ENCODE measurements at regions not wholly inside any gene's neighbourhood (a gene's known extent, or its start where the extent isn't known, plus 50 kb on each side); places are given as distances from the start of the nearest gene placed in this dataset.

DNA sequence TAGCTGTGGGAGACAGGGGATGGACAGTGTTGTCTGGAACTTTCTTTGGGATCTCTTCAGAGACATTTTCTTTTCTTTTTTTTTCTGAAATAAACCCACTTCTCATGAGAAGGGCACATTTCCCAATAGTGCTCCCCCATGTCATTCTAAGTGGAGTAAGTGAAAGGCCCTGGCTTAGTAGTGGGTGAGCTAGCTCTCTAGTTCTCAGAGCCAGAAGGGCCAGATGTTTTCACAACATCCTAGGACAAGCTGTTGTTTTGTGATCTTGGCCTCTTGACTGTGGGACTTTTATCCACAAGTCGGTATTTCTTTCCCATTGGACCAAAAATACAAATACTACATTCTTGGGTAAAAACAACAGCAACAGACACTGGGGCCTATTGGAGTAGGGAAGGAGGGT is 607.7 kb upstream of the TENM4 start:
- Histone ChIP-seq H3K4me3 (no peak overlapping the region), H3K4me1 (no peaks in the 10 kb centered on the region), H3K27me3 (no peaks in the 10 kb centered on the region), H3K9me3 (no peaks in the 10 kb centered on the region), H3K27ac (no peak overlapping the region), H3K36me3 (no peaks in the 10 kb centered on the region)
- intact Hi-C loops (cut with DNase I) = no loop called here
- no peak for TF ChIP-seq CTCF (IDR thresholded peaks at IDR 0.05)
- no peak for TF ChIP-seq POLR2A (IDR thresholded peaks at IDR 0.05)
- 69 to 83% (median 76%) methylated on average over 1 of the region's 1 CpG for WGBS, 4 donors
- no peak for DNase-seq
- ATAC-seq = no peak

- TF ChIP-seq POLR2A (IDR thresholded peaks at IDR 0.05) (no peak), CTCF (IDR thresholded peaks at IDR 0.05) (no peak)
- Histone ChIP-seq H3K4me3 (no peak overlapping the region), H3K27me3 (no peaks in the 10 kb centered on the region), H3K36me3 (no peaks in the 10 kb centered on the region), H3K9me3 (no peaks in the 10 kb centered on the region), H3K27ac (no peak overlapping the region), H3K4me1 (no peaks in the 10 kb centered on the region)
- 61 to 73% (median 68%) methylated on average over 7 of the region's 7 CpGs for WGBS, 4 donors
- ATAC-seq (no peak), DNase-seq (no peak)
- intact Hi-C loops (cut with DNase I) = no loop called here
Observed at GRCh38 chr11:80041136-80042000, 600.5 kb upstream of the TENM4 start.

GRCh38 chr11:80034801-80035200 is 594.0 kb upstream of the TENM4 start:
- intact Hi-C loops (cut with DNase I) = no loop called here
- H3K9me3 ChIP-seq = no peaks in the 10 kb centered on the region
- ATAC-seq (no peak), DNase-seq (no peak)
- no peaks in the 10 kb centered on the region for H3K36me3 ChIP-seq
- no peaks in the 10 kb centered on the region for H3K27me3 ChIP-seq
- no peak for TF ChIP-seq POLR2A (IDR thresholded peaks at IDR 0.05)
- no peak for TF ChIP-seq CTCF (IDR thresholded peaks at IDR 0.05)
- H3K4me1 ChIP-seq = no peaks in the 10 kb centered on the region
- no peak overlapping the region for H3K4me3 ChIP-seq
- no peak overlapping the region for H3K27ac ChIP-seq
- 73 to 97% (median 85%) methylated on average over 1 of the region's 1 CpG for WGBS, 4 donors

DNA sequence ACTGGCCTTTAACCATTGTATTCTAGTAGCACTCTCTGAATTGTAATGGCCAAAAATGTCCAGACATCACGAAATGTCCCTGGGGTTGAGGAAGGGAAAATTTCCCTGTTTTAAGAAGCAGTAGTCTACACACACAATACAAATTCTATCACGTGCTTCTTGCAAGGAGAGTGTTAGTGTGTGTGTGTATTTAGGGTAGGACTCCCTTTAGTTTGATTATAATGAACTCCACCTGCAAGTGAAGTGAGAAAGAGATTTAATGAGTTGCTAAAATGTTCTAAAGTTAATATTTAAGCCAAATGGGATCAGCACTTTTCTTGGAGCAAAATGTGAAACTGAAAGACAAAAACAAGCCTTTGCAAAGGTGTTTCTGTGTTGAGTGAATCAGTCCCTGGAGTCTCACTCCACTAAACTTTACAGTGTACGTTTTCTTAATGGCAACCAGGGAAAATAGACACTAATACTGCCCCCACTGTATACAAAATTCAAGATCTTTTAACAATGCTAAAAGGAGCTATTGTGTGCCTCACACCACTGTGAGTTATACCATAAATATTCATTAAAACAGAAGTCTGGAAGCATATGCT is 590.3 kb upstream of the TENM4 start:
- Histone ChIP-seq H3K4me3 (no peak overlapping the region), H3K36me3 (no peaks in the 10 kb centered on the region), H3K9me3 (peaks cover 0 to 2% (median 0%) of the 10 kb centered on the region in 12 donors), H3K27ac (no peak overlapping the region), H3K27me3 (no peaks in the 10 kb centered on the region), H3K4me1 (no peaks in the 10 kb centered on the region)
- TF ChIP-seq CTCF (IDR thresholded peaks at IDR 0.05) = no peak
- TF ChIP-seq POLR2A (IDR thresholded peaks at IDR 0.05) = no peak
- ATAC-seq (no peak), DNase-seq (no peak)
- intact Hi-C loops (cut with DNase I) = no loop called here
- WGBS, 4 donors = 67 to 74% (median 69%) methylated on average over 3 of the region's 3 CpGs

Measured in heart left ventricle (tissue), 16 donors.